HL-60 (cell line): ENCODE measurements at regions not wholly inside any gene's neighbourhood (a gene's known extent, or its start where the extent isn't known, plus 50 kb on each side); places are given as distances from the start of the nearest gene placed in this dataset.

Experiments
- POLR2AphosphoS5 ChIP-seq: IDR thresholded peaks from 2 replicates; pipeline ENCODE4 v1.6.1; 2012; ENCODE audit warnings: low read depth
- SPI1 ChIP-seq: IDR thresholded peaks from 2 replicates; pipeline ENCODE4 v1.6.1; 2012; ENCODE audit warnings: low read depth, mild to moderate bottlenecking, borderline replicate concordance
- TF ChIP-seq, protein P1 (sequence below): IDR thresholded peaks from one replicate; pipeline ENCODE4 v1.5.1; 2011; ENCODE audit warnings: low read length, control low read depth, inconsistent platforms; ENCODE audit not compliant: insufficient read depth

DNA sequence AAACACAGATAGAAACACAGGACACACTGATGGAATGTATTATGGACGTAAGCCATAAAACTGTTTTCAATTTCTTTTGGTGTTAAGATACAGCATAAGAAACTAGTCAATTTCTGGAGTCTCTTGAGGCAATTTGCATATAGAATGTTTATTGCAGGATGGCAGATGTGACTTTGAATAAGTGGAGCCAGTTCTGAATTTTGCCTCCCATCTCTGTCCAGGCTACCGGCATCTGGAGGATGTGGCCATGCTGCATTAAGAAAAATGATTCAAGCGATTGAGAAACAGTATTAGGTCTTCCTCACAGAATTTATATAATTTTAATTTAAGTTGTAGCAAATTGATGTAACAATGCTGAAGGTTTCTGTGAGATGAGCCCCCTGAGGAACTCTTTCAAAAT is 81.5 kb downstream of the CHST2 start:
- TF ChIP-seq, protein P1, sequence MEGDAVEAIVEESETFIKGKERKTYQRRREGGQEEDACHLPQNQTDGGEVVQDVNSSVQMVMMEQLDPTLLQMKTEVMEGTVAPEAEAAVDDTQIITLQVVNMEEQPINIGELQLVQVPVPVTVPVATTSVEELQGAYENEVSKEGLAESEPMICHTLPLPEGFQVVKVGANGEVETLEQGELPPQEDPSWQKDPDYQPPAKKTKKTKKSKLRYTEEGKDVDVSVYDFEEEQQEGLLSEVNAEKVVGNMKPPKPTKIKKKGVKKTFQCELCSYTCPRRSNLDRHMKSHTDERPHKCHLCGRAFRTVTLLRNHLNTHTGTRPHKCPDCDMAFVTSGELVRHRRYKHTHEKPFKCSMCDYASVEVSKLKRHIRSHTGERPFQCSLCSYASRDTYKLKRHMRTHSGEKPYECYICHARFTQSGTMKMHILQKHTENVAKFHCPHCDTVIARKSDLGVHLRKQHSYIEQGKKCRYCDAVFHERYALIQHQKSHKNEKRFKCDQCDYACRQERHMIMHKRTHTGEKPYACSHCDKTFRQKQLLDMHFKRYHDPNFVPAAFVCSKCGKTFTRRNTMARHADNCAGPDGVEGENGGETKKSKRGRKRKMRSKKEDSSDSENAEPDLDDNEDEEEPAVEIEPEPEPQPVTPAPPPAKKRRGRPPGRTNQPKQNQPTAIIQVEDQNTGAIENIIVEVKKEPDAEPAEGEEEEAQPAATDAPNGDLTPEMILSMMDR, result no peak
- TF ChIP-seq SPI1, result no peak
- no peak for TF ChIP-seq POLR2AphosphoS5
